Body of pancreas (tissue), 4 donors: ENCODE measurements at regions not wholly inside any gene's neighbourhood (a gene's known extent, or its start where the extent isn't known, plus 50 kb on each side); places are given as distances from the start of the nearest gene placed in this dataset.

Experiments used
- ATAC-seq: fragments of 150-250 bp; one replicate; pipeline ENCODE4 v1.9.1; 2016
- DNase-seq, 4 donors: peaks; one replicate each; pipeline ENCODE4 v3.0.0-alpha.2; 2019
- H3K27ac ChIP-seq, 4 donors: fragments of 200-600 bp; sonication (generic); 1 replicate in 3 of 4; 2 replicates in 1 of 4; pipeline versions ENCODE4 v1.5.1 to v1.6.1; 2016 to 2019; ENCODE audit warnings: mild to moderate bottlenecking in 1 of 4, mixed read lengths in 1 of 4, moderate library complexity in 1 of 4
- H3K27me3 ChIP-seq, 2 donors: fragments of 200-600 bp; sonication (generic); one replicate each; pipeline ENCODE4 v1.6.0; 2016; ENCODE audit warnings: mild to moderate bottlenecking in 1 of 2
- H3K36me3 ChIP-seq, 2 donors: fragments of 200-600 bp; sonication (generic); replicated peaks in 1 of 2; 2 replicates each; pipeline ENCODE4 v1.5.1; 2016; ENCODE audit warnings: low read depth in 2 of 2; ENCODE audit not compliant: insufficient read depth in 1 of 2
- H3K4me1 ChIP-seq: fragments of 200-600 bp; sonication (generic); one replicate; pipeline ENCODE4 v1.6.0; 2016
- H3K4me3 ChIP-seq, 2 donors: fragments of 200-600 bp; sonication (generic); 1 replicate in 1 of 2; 2 replicates in 1 of 2; pipeline ENCODE4 v1.5.1; 2016 to 2019
- H3K9me3 ChIP-seq, 3 donors: fragments of 200-600 bp; sonication (generic); 1 replicate in 2 of 3; 2 replicates in 1 of 3; pipeline ENCODE4 v1.5.1; 2016
- POLR2A ChIP-seq, 3 donors: fragments of 450-650 bp; IDR thresholded peaks; one replicate each; pipeline ENCODE4 v1.6.1; 2016; ENCODE audit warnings: antibody characterized with exemption in 3 of 3, mild to moderate bottlenecking in 2 of 3
- WGBS, 2 donors: methylation state at CpG; one replicate each; pipeline ENCODE4 v1.1.5; 2017; 5-methylcytosine and 5-hydroxymethylcytosine counted together
- intact Hi-C: fragments of 100-400 bp; cut with DNase I; formaldehyde crosslinking; loops from one replicate; pipeline ENCODE4 v1.15.1; 2023
- TF ChIP-seq, protein P1 (sequence below), 7 experiments: fragments of 450-650 bp in 4 of 7; fragments of 200-600 bp in 3 of 7; sonication (generic) in 3 of 7; IDR thresholded peaks; one replicate each; pipeline ENCODE4 v1.5.1; 2016 to 2019; ENCODE audit warnings: antibody characterized with exemption in 7 of 7

DNA sequence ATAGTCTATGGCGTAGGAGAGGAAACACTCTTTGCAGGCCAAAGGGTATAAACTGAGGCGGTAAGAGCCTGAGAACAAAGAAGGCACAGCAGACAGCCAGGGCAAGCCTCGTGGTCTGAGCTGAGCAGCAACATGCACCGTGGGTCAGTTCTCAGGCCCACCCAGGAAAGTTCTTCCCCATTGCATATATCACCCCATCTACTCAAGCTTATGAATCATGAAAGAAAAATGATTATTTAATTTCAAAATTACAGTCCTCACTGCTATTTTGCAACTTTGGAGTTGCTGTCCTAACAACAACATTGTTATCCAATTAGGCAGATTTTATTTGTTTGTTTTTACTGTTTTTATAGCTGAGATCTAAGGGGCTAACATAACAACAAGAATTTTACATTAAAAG is 54.7 kb upstream of the RIOK3 start:
- Histone ChIP-seq H3K36me3 (no peaks in the 10 kb centered on the region), H3K4me3 (no peak overlapping the region), H3K27ac (no peak overlapping the region), H3K9me3 (no peaks in the 10 kb centered on the region), H3K27me3 (no peaks in the 10 kb centered on the region), H3K4me1 (no peaks in the 10 kb centered on the region)
- ATAC-seq: no peak
- intact Hi-C loops: no loop called here
- WGBS, 2 donors: 82 to 90% methylated on average over 4 of the region's 4 CpGs
- TF ChIP-seq, protein P1, sequence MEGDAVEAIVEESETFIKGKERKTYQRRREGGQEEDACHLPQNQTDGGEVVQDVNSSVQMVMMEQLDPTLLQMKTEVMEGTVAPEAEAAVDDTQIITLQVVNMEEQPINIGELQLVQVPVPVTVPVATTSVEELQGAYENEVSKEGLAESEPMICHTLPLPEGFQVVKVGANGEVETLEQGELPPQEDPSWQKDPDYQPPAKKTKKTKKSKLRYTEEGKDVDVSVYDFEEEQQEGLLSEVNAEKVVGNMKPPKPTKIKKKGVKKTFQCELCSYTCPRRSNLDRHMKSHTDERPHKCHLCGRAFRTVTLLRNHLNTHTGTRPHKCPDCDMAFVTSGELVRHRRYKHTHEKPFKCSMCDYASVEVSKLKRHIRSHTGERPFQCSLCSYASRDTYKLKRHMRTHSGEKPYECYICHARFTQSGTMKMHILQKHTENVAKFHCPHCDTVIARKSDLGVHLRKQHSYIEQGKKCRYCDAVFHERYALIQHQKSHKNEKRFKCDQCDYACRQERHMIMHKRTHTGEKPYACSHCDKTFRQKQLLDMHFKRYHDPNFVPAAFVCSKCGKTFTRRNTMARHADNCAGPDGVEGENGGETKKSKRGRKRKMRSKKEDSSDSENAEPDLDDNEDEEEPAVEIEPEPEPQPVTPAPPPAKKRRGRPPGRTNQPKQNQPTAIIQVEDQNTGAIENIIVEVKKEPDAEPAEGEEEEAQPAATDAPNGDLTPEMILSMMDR (IDR thresholded peaks at IDR 0.05): no peak
- no peak for TF ChIP-seq POLR2A (IDR thresholded peaks at IDR 0.05)
- no peak for DNase-seq

DNA sequence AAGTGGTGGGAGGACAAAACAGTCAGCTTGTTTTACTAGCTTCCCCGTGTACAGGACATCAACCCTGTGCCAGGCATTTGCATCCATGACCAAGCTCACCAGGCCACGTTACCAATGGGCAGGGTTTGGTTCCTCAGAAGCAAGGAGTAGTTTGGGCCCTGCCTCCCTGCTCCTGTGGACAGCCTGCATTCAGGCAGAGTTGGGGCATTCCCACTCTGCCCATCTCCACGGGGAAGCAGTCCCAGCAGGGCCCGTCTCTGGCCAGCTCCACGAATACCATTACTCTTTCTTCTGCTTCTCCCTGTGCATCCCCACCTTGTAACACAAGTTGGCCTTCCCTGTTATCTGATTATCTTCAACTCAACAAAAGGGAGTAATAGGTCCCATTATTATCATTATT is 54.0 kb upstream of the RIOK3 start:
- DNase-seq (no peak), ATAC-seq (no peak)
- no peaks in the 10 kb centered on the region for H3K36me3 ChIP-seq
- H3K9me3 ChIP-seq: no peaks in the 10 kb centered on the region
- H3K4me3 ChIP-seq: no peak overlapping the region
- TF ChIP-seq POLR2A (IDR thresholded peaks at IDR 0.05): no peak
- TF ChIP-seq, protein P1 (IDR thresholded peaks at IDR 0.05): no peak
- H3K4me1 ChIP-seq: no peaks in the 10 kb centered on the region
- H3K27me3 ChIP-seq: no peaks in the 10 kb centered on the region
- 82 to 90% methylated on average over 4 to 5 of the region's 5 CpGs for WGBS, 2 donors
- intact Hi-C loops: no loop called here
- no peak overlapping the region for H3K27ac ChIP-seq

DNA sequence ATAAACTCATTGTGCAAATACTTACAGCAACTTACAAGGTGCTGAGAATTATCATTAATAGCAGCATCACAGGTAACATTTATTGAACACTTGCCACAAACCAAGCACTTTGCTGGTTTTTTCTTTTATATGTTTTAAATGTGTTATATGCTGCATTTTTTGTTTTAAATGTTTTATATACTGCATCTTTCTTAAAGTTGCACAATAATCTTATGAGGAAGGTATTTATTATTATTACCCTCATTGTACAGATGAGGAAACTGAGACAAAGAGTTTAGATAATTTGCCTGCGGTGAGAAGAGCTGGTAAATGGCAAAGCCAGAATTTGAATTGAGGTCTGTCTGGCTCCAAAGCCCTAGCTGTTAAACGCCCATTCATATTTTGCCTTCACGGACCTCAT is 52.2 kb upstream of the RIOK3 start:
- no peak overlapping the region for H3K4me3 ChIP-seq
- H3K36me3 ChIP-seq: no peaks in the 10 kb centered on the region
- no peaks in the 10 kb centered on the region for H3K4me1 ChIP-seq
- ATAC-seq: no peak
- TF ChIP-seq, protein P1 (IDR thresholded peaks at IDR 0.05): no peak
- no peak for TF ChIP-seq POLR2A (IDR thresholded peaks at IDR 0.05)
- H3K9me3 ChIP-seq: no peaks in the 10 kb centered on the region
- peak overlapping the region in 1 of 4 donors; percentile 67 for H3K27ac ChIP-seq
- H3K27me3 ChIP-seq: no peaks in the 10 kb centered on the region
- DNase-seq: no peak
- WGBS, 2 donors: 91 to 95% methylated on average over 3 of the region's 3 CpGs
- intact Hi-C loops: no loop called here

DNA sequence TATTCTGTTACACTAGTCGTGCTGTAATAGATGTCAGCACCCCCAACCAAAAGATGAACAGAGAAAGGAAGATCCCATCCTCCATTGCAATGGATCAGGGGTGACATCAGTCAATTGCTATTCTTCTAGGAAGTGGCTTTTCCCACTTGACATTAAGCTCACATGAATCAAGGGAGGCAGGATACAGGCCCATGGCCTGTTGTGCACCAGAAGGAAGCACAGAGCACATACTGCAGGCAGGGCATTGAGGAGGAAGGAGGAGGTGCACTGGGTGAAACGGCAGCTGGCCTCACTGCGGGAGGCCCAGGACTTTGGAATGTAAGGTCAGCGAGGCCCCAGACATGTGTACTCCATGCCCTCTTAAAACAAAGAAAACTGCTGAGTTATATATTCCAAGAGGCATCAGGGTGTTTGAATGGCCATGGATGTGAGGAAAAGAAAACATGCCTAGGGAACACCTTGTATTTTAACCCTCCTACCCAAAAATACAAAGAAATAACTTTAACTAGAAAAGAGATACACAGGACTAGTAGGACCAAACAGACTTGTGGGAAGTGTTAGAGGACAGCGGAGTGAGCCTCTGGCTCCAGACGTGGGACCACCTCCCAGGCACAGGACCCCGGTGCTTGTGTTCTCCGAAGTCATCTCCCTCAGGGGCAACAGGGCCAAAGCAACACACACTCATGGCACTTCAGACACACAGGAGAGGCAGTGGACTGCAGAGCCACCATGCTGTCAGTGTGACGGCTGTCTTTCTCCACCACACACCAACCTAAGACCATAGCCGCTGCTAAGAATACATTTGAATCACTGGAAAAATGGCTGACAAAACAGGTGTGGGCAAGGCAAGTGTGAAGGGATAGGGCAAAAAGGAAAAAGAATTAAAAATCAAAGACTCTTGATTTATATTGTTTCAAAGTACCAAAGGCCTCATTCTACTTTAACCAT is 51.4 kb upstream of the RIOK3 start:
- Histone ChIP-seq H3K27ac (peak overlapping the region in 3 of 4 donors; percentile 26 to 67 (median 55)), H3K4me3 (no peak overlapping the region), H3K27me3 (no peaks in the 10 kb centered on the region), H3K9me3 (no peaks in the 10 kb centered on the region), H3K4me1 (no peaks in the 10 kb centered on the region), H3K36me3 (no peaks in the 10 kb centered on the region)
- DNase-seq: peak; percentile 17 to 52 (median 46)
- ATAC-seq: peak; percentile 92
- no peak for TF ChIP-seq POLR2A (IDR thresholded peaks at IDR 0.05)
- TF ChIP-seq, protein P1 (IDR thresholded peaks at IDR 0.05): no peak
- 67 to 78% methylated on average over 10 of the region's 10 CpGs for WGBS, 2 donors
- intact Hi-C loops: no loop called here
